ENCODE measurements at regions not wholly inside any gene's neighbourhood (a gene's known extent, or its start where the extent isn't known, plus 50 kb on each side); places are given as distances from the start of the nearest gene placed in this dataset.
A peak's percentile ranks its signal among the peaks of the same experiment; 100 is the strongest.

DNA sequence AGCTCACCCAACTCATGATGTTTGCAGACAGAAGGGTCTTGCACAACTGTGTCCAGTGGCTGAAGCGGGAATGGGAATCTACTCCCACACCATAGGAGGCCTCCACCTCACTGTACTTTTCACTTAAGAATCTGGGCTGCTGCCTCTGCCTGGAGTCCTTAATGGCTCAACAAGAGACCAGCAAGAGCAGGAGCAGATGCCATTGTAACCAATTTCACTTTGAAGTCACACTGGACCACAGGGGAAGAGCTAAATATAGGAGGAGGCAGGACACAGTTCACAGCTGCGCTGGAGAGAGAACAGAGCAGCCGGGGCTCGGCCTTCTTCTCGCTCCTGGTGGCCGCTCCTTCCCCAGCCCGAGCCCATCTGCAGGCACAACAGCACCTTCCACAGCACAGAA is 120.4 kb downstream of the SIPA1L2 start:
- H3K27me3 ChIP-seq (ENCODE audit: control insufficient read depth, insufficient read depth, low read length), result no peaks in the 10 kb centered on the region
- DNase-seq (ENCODE audit: low read depth) (no peak), FAIRE-seq (peak; percentile 80)
- no peak for TF ChIP-seq CTCF (IDR thresholded peaks at IDR 0.05; ENCODE audit: insufficient read depth, low read length, severe bottlenecking)
- H3K4me3 ChIP-seq (ENCODE audit: low read depth, low read length), result no peak overlapping the region
- H3K36me3 ChIP-seq (ENCODE audit: control insufficient read depth, insufficient read depth, low read length), result no peaks in the 10 kb centered on the region

DNA sequence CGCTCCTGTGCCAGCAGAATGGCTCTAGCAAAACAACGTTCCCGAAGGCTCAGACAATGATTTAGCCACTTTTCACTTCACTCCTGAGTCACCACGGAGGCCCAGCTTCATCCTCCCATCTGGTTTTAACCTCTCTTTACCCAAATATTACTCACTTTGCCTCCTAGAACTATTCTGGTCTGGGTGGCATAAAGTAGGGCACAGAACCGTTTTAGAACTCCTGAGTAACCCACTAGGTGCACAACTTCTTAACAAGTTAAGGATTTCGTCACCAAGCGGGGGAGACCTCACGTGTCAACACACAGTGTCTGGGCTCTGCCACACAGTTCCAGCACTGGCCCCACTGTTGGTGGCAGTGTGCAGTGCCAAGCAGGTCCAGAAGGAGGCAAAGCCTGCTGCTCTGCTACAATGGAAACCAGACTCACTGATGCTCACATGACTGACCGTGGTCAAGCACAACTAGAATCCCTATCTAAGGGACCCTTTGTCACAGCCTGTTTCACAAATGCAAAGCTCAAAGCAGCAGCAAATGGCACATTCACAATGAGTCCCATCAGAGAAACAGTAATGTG is 121.7 kb downstream of the SIPA1L2 start:
- no peaks in the 10 kb centered on the region for H3K36me3 ChIP-seq (ENCODE audit: control insufficient read depth, insufficient read depth, low read length)
- TF ChIP-seq CTCF (IDR thresholded peaks at IDR 0.05; ENCODE audit: insufficient read depth, low read length, severe bottlenecking), result no peak
- H3K27me3 ChIP-seq (ENCODE audit: control insufficient read depth, insufficient read depth, low read length), result no peaks in the 10 kb centered on the region
- DNase-seq (ENCODE audit: low read depth) (no peak), FAIRE-seq (peak; percentile 50)
- no peak overlapping the region for H3K4me3 ChIP-seq (ENCODE audit: low read depth, low read length)

- DNase-seq (ENCODE audit: low read depth) (no peak), FAIRE-seq (no peak)
- no peaks in the 10 kb centered on the region for H3K27me3 ChIP-seq (ENCODE audit: control insufficient read depth, insufficient read depth, low read length)
- H3K4me3 ChIP-seq (ENCODE audit: low read depth, low read length), result no peak overlapping the region
- no peak for TF ChIP-seq CTCF (IDR thresholded peaks at IDR 0.05; ENCODE audit: insufficient read depth, low read length, severe bottlenecking)
- no peaks in the 10 kb centered on the region for H3K36me3 ChIP-seq (ENCODE audit: control insufficient read depth, insufficient read depth, low read length)
Measured at GRCh38 chr1:232507571-232507970, 122.4 kb downstream of the SIPA1L2 start.

- H3K4me3 ChIP-seq (ENCODE audit: low read depth, low read length), result no peak overlapping the region
- no peak for FAIRE-seq
Measured at GRCh38 chr1:232505884-232506283, 124.0 kb downstream of the SIPA1L2 start.

GRCh38 chr1:232504651-232505050 is 125.3 kb downstream of the SIPA1L2 start:
- H3K27me3 ChIP-seq (ENCODE audit: control insufficient read depth, insufficient read depth, low read length), result no peaks in the 10 kb centered on the region
- no peaks in the 10 kb centered on the region for H3K36me3 ChIP-seq (ENCODE audit: control insufficient read depth, insufficient read depth, low read length)
- no peak overlapping the region for H3K4me3 ChIP-seq (ENCODE audit: low read depth, low read length)
- FAIRE-seq, result no peak
- no peak for TF ChIP-seq CTCF (IDR thresholded peaks at IDR 0.05; ENCODE audit: insufficient read depth, low read length, severe bottlenecking)
- DNase-seq (ENCODE audit: low read depth), result no peak

More at GRCh38 chr1:232505884-232506283, 124.0 kb downstream of the SIPA1L2 start:
- no peak for TF ChIP-seq CTCF (IDR thresholded peaks at IDR 0.05; ENCODE audit: insufficient read depth, low read length, severe bottlenecking)
- no peaks in the 10 kb centered on the region for H3K36me3 ChIP-seq (ENCODE audit: control insufficient read depth, insufficient read depth, low read length)
- no peaks in the 10 kb centered on the region for H3K27me3 ChIP-seq (ENCODE audit: control insufficient read depth, insufficient read depth, low read length)
- DNase-seq (ENCODE audit: low read depth), result no peak

- no peak overlapping the region for H3K4me3 ChIP-seq (ENCODE audit: low read depth, low read length)
- TF ChIP-seq CTCF (IDR thresholded peaks at IDR 0.05; ENCODE audit: insufficient read depth, low read length, severe bottlenecking), result no peak
- H3K36me3 ChIP-seq (ENCODE audit: control insufficient read depth, insufficient read depth, low read length), result no peaks in the 10 kb centered on the region
- no peak for FAIRE-seq
- no peak for DNase-seq (ENCODE audit: low read depth)
- no peaks in the 10 kb centered on the region for H3K27me3 ChIP-seq (ENCODE audit: control insufficient read depth, insufficient read depth, low read length)
Measured at GRCh38 chr1:232503497-232503896, 126.4 kb downstream of the SIPA1L2 start.
